K562 (cell line): ENCODE measurements at regions not wholly inside any gene's neighbourhood (a gene's known extent, or its start where the extent isn't known, plus 50 kb on each side); places are given as distances from the start of the nearest gene placed in this dataset.
A peak's percentile ranks its signal among the peaks of the same experiment; 100 is the strongest.

Experiments used
- ATAC-seq: fragments of 200-7000 bp; cut with Tn5 transposase; 3 replicates; pipeline ENCODE4 v1.9.1; 2020; ENCODE audit warnings: moderate library complexity
- BruUV-seq: library from RNA; stranded (reverse); fragments of 400-500 nt; replicated peaks from 2 replicates; lab custom pipeline; 2021; lab: Mats Ljungman, UMichigan
- CTCF ChIA-PET: fragments of 300-600 bp; formaldehyde crosslinking; extraction: SDS; loops from one replicate; lab custom pipeline; 2021; ENCODE audit warnings: low intra/inter-chr PET ratio; lab: Yijun Ruan, JAX
- POLR2A ChIA-PET: fragments of 300-600, 350-650 bp; sonication (Branson Sonifier 250); formaldehyde crosslinking; extraction: SDS; loops from one replicate; lab custom pipeline; 2021; ENCODE audit warnings: antibody characterized with exemption, inconsistent platforms; lab: Yijun Ruan, JAX
- DNase-seq, 4 experiments: peaks; one replicate each; pipeline versions ENCODE4 v3.0.0 to v3.0.0-alpha.2; 2011 to 2018; ENCODE audit warnings: low spot score in 3 of 4, mixed read lengths in 3 of 4; ENCODE audit errors: extremely low read depth in 1 of 4
- FAIRE-seq: peaks from 2 replicates; lab custom pipeline; 2011; peaks lifted over from hg19 to GRCh38; lab: Jason Lieb, UNC
- H2AFZ ChIP-seq: 2 replicates; pipeline ENCODE4 v1.6.0; 2011; ENCODE audit warnings: low read depth, low read length, control low read depth, inconsistent platforms
- H3K27ac ChIP-seq: fragments of 200-600 bp; 3 replicates; pipeline ENCODE4 v1.8.0; 2011; ENCODE audit warnings: low read depth, mild to moderate bottlenecking, control low read depth, inconsistent platforms, low read length, moderate library complexity, mixed read lengths; ENCODE audit errors: extremely low read depth
- H3K27me3 ChIP-seq, 2 experiments: fragments of 300-600 bp in 1 of 2; 2 replicates in 1 of 2; 3 replicates in 1 of 2; pipeline versions ENCODE4 v1.6.0 to v1.8.0; 2011; ENCODE audit warnings: inconsistent platforms in 2 of 2, low read length in 2 of 2, mild to moderate bottlenecking in 1 of 2, mixed read lengths in 1 of 2, moderate library complexity in 1 of 2; ENCODE audit not compliant: control insufficient read depth in 2 of 2, insufficient read depth in 2 of 2
- H3K36me3 ChIP-seq: fragments of 300-600 bp; 3 replicates; pipeline ENCODE4 v1.8.0; 2011; ENCODE audit warnings: mild to moderate bottlenecking, low read length, inconsistent platforms; ENCODE audit not compliant: control insufficient read depth, insufficient read depth
- H3K4me1 ChIP-seq, 2 experiments: fragments of 200-600 bp in 1 of 2; replicated peaks in 1 of 2; 2 replicates in 1 of 2; 3 replicates in 1 of 2; pipeline versions ENCODE4 v1.5.1 to v1.8.0; 2011; ENCODE audit warnings: inconsistent platforms in 2 of 2, low read length in 2 of 2, mild to moderate bottlenecking in 1 of 2, mixed read lengths in 1 of 2, moderate library complexity in 1 of 2; ENCODE audit not compliant: control insufficient read depth in 2 of 2, insufficient read depth in 2 of 2
- H3K4me2 ChIP-seq: 2 replicates; pipeline ENCODE4 v1.6.1; 2011; ENCODE audit warnings: low read length, control low read depth, inconsistent platforms, mixed read lengths; ENCODE audit not compliant: insufficient read depth
- H3K4me3 ChIP-seq: fragments of 200-600 bp; sonication (generic), shearing (Covaris generic); 2 replicates; pipeline ENCODE4 v1.5.1; 2016; ENCODE audit warnings: control low read depth, inconsistent platforms
- H3K79me2 ChIP-seq: fragments of 200-600 bp; 3 replicates; pipeline ENCODE4 v1.8.0; 2011; ENCODE audit warnings: low read length, inconsistent platforms; ENCODE audit not compliant: control insufficient read depth, insufficient read depth
- H3K9ac ChIP-seq, 2 experiments: 2 replicates each; pipeline versions ENCODE4 v1.6.0 to v1.6.1; 2011; ENCODE audit warnings: low read depth in 2 of 2, low read length in 2 of 2, control low read depth in 1 of 2, inconsistent platforms in 1 of 2, mild to moderate bottlenecking in 1 of 2, mixed read lengths in 1 of 2; ENCODE audit not compliant: insufficient read depth in 1 of 2
- H3K9me1 ChIP-seq: one replicate; pipeline ENCODE4 v1.6.0; 2011; ENCODE audit warnings: inconsistent platforms, mild to moderate bottlenecking, low read length, moderate library complexity; ENCODE audit not compliant: control insufficient read depth, insufficient read depth
- H3K9me3 ChIP-seq: replicated peaks from 2 replicates; pipeline ENCODE4 v1.5.1; 2011; ENCODE audit warnings: low read depth, low read length, inconsistent platforms; ENCODE audit not compliant: control insufficient read depth, insufficient read depth
- H4K20me1 ChIP-seq: replicated peaks from 2 replicates; pipeline ENCODE4 v1.6.1; 2011; ENCODE audit warnings: low read length, inconsistent platforms, mixed read lengths; ENCODE audit not compliant: control insufficient read depth, insufficient read depth
- HMG20B ChIP-seq: fragments of 250-450 bp; sonication (Bioruptor Pico); IDR thresholded peaks from 2 replicates; pipeline ENCODE4 v1.5.0; 2021; ENCODE audit warnings: mild to moderate bottlenecking
- NR2F6 ChIP-seq: fragments of 450-650 bp; formaldehyde crosslinking; IDR thresholded peaks from 2 replicates; pipeline ENCODE4 v1.4.0; 2020; ENCODE audit warnings: mild to moderate bottlenecking
- ZFP36 ChIP-seq: fragments of 150-350 bp; IDR thresholded peaks from 2 replicates; pipeline ENCODE4 v1.6.1; 2018; ENCODE audit warnings: low read length, low read depth; ENCODE audit not compliant: partially characterized antibody
- WGBS: fragments of 100-300 bp; shearing (Covaris generic); methylation state at CpG from one replicate; pipeline ENCODE4 v1.1.6; 2016; ENCODE audit warnings: low coverage, mixed read lengths; ENCODE audit not compliant: insufficient coverage; ENCODE audit errors: missing lambda C conversion rate; 5-methylcytosine and 5-hydroxymethylcytosine counted together
- in situ Hi-C: fragments of 300-500 bp; cut with MboI; formaldehyde crosslinking; loops from 4 replicates; pipeline ENCODE4 v1.15.0; 2018; ENCODE audit warnings: inconsistent platforms, mixed read lengths
- intact Hi-C: fragments of 100-400 bp; cut with micrococcal nuclease; formaldehyde crosslinking; loops from 2 replicates; pipeline ENCODE4 v1.14.2; 2022
- TF ChIP-seq, protein P1 (sequence below): fragments of 450-650 bp; conservative IDR thresholded peaks from 2 replicates; pipeline ENCODE4 v1.6.1; 2016; ENCODE audit warnings: missing genetic modification characterization, low read depth, mild to moderate bottlenecking, control low read depth, missing compliant biosample characterization
- TF ChIP-seq, protein P2 (sequence below): fragments of 150-350 bp; IDR thresholded peaks from 2 replicates; pipeline ENCODE4 v1.6.1; 2014; ENCODE audit warnings: low read depth, mild to moderate bottlenecking, low read length, borderline replicate concordance

DNA sequence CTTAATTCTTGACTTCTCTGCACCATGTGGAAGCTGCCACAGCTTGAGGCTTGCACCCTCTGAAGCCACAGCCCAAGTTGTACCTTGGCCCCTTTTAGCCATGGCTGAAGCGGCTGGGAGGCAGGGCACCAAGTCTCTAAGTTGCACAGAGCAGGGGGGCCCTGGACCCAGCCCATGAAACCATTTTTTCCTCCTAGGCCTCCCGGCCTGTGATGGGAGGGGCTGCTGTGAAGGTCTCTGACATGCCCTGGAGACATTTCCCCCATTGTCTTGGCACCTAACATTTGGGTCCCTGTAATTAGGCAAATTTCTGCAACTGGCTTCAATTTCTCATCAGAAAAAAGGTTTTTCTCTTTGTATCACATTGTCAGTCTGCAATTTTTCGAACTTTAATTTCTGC is 92.8 kb upstream of the GALNT15 start:
- BruUV-seq: no TSS peak
- Histone ChIP-seq H3K4me3 (no peak overlapping the region), H3K79me2 (no peaks in the 10 kb centered on the region), H3K9me1 (no peaks in the 10 kb centered on the region), H3K27me3 (peaks cover 0 to 4% of the 10 kb centered on the region in 2 experiments; a peak in 1 of 5 replicates), H3K36me3 (no peaks in the 10 kb centered on the region), H3K27ac (no peak overlapping the region), H3K9me3 (no peaks in the 10 kb centered on the region; the same call in 1 of the 2 replicates), H3K9ac (no peak overlapping the region), H2AFZ (no peak overlapping the region), H3K4me1 (no peaks in the 10 kb centered on the region), H4K20me1 (no peaks in the 10 kb centered on the region), H3K4me2 (no peak overlapping the region)
- CTCF ChIA-PET: no interaction called here
- FAIRE-seq (no peak), DNase-seq (no peak), ATAC-seq (no peak)
- 0% methylated on average over 3 of the region's 3 CpGs for WGBS
- in situ Hi-C loops: no loop called here
- intact Hi-C loops: no loop called here
- TF ChIP-seq NR2F6 (CRISPR knock-in tag): no peak
- no peak for TF ChIP-seq HMG20B (CRISPR knock-in tag)
- peak; percentile 78 for TF ChIP-seq ZFP36
- TF ChIP-seq, protein P1, sequence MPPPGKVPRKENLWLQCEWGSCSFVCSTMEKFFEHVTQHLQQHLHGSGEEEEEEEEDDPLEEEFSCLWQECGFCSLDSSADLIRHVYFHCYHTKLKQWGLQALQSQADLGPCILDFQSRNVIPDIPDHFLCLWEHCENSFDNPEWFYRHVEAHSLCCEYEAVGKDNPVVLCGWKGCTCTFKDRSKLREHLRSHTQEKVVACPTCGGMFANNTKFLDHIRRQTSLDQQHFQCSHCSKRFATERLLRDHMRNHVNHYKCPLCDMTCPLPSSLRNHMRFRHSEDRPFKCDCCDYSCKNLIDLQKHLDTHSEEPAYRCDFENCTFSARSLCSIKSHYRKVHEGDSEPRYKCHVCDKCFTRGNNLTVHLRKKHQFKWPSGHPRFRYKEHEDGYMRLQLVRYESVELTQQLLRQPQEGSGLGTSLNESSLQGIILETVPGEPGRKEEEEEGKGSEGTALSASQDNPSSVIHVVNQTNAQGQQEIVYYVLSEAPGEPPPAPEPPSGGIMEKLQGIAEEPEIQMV: no peak
- TF ChIP-seq, protein P2, sequence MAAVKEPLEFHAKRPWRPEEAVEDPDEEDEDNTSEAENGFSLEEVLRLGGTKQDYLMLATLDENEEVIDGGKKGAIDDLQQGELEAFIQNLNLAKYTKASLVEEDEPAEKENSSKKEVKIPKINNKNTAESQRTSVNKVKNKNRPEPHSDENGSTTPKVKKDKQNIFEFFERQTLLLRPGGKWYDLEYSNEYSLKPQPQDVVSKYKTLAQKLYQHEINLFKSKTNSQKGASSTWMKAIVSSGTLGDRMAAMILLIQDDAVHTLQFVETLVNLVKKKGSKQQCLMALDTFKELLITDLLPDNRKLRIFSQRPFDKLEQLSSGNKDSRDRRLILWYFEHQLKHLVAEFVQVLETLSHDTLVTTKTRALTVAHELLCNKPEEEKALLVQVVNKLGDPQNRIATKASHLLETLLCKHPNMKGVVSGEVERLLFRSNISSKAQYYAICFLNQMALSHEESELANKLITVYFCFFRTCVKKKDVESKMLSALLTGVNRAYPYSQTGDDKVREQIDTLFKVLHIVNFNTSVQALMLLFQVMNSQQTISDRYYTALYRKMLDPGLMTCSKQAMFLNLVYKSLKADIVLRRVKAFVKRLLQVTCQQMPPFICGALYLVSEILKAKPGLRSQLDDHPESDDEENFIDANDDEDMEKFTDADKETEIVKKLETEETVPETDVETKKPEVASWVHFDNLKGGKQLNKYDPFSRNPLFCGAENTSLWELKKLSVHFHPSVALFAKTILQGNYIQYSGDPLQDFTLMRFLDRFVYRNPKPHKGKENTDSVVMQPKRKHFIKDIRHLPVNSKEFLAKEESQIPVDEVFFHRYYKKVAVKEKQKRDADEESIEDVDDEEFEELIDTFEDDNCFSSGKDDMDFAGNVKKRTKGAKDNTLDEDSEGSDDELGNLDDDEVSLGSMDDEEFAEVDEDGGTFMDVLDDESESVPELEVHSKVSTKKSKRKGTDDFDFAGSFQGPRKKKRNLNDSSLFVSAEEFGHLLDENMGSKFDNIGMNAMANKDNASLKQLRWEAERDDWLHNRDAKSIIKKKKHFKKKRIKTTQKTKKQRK: peak; percentile 39; the same call in 1 of the 2 replicates
- POLR2A ChIA-PET: no interaction called here
